Astrocyte (in vitro differentiated cells and primary cell): ENCODE measurements at regions not wholly inside any gene's neighbourhood (a gene's known extent, or its start where the extent isn't known, plus 50 kb on each side); places are given as distances from the start of the nearest gene placed in this dataset.

Experiments
- CTCF ChIP-seq: IDR thresholded peaks from 2 replicates; pipeline ENCODE4 v1.5.1; 2011; ENCODE audit warnings: low read depth, mild to moderate bottlenecking, inconsistent platforms, low read length, moderate library complexity; ENCODE audit not compliant: insufficient read depth
- EZH2 ChIP-seq: IDR thresholded peaks from 2 replicates; pipeline ENCODE4 v1.6.1; 2012; ENCODE audit warnings: mild to moderate bottlenecking, low read length, inconsistent platforms; ENCODE audit not compliant: insufficient read depth

- TF ChIP-seq CTCF (no peak), EZH2 (no peak)
Observed at GRCh38 chr4:138952411-138952810, 63.2 kb upstream of the NOCT start.
